ENCODE measurements at regions not wholly inside any gene's neighbourhood (a gene's known extent, or its start where the extent isn't known, plus 50 kb on each side); places are given as distances from the start of the nearest gene placed in this dataset.

- DNase-seq, result no peak
These were observed 339.0 kb downstream of the SNAPC1 start for GRCh38 chr14:62101189-62101588.

DNA sequence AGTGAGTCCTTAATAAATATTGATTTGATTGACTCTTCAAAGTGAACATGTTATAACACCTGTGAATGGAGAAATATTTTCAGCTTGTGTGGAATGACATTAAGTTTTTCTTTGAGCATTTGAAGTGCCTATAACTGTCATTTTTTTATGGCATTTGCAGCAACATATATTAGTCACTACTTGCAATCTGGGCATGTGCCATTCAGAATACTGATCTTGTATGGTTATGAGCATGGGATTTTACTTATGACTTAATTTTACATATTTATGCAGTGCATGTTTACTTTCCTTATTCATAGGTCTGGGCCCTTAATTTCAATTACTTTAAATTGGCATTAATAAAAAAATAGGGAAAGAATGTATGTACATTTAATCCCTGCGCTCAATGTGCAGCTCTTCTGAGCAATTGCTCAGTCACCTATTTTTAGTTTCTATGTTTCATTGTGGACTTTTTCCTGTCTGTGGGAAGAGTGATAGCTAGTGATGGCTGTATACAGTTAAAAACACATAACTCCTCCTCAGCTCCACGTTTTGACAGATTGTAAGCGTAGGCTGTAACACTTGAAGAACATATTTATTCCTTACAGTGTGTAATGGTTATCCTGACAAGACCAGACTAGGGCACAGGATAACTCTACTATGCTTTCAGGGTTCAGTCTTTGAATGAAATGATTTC is 339.6 kb downstream of the SNAPC1 start:
- no peak for DNase-seq

- DNase-seq, result no peak
These were observed 340.1 kb downstream of the SNAPC1 start for GRCh38 chr14:62102349-62102725.

GRCh38 chr14:62103464-62103863 is 341.2 kb downstream of the SNAPC1 start:
- DNase-seq, result no peak

GRCh38 chr14:62110941-62111340 is 348.7 kb downstream of the SNAPC1 start:
- no peak for DNase-seq

DNA sequence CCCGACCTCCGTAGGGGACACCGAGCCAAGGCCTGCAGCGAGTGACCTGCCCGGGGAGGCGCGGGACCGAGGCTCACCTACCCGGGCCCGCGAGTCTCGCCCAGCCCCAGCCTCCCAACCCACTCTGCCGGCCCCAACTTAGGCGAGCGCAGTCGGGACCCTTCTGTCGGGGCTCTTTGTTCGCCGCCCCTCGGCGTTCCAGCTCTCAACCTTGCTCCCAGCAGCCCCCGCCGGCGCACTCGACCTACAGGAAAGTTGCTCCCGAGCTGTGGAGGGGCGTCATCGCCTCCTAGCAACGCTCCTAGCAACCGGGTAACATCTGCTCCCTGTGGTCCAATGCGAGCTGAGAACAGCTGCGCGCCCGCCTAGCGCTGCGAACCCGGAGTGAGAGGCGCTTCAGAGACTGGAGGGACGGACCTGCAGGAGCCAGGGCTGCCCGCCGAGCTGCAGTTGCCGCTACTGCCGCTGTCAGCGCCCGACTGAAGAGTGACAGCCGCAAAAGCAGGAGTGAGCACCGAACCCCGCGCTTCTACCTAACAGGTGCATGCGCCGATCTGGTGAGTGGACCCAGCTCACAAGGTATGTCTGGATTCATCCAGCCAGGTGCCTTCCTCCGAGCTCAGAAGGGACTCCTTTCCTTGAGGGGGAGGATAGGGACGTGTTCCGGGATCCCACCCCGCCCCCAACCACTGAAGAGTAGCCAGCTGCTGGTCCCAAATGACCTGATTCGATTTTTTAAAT is 355.0 kb downstream of the SNAPC1 start:
- DNase-seq, result peak; percentile 91

DNA sequence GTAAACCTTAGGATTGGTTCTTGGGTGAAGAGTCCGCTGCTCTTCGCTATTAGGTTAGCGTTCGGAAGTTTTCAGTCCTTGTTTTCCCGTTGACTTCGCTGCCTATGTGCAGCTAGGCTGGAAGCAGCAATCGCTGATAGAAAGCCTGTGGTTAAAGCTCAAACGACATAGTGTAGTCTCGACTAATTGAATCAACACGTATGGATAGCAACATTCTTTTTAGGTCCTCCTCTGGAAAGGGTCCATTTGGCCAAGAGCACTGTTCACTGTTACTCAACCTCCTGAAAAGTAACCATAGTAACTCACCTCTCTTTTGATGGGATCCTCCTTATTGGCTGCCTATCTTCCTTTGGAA is 355.5 kb downstream of the SNAPC1 start:
- no peak for DNase-seq

- DNase-seq, result no peak
These were observed 356.2 kb downstream of the SNAPC1 start for GRCh38 chr14:62118461-62118860.

DNA sequence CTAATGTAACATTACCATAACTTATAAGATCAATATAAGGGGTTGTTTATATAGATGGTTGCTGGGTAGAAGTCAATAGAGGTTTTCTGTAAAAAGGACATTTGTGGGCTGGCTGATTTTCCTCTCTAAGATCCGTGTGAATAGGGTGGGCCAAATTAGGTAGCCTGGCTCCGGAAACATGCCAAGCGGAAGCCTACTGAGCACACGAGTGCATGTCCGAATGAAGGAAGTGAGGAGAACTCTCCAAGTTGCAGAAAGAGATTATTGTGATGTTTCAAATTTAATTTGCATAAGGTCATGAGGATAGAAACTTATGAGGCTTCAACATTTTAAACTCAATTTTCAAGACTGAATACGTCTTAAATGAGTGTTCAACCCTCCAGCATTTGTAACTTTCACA is 356.7 kb downstream of the SNAPC1 start:
- no peak for DNase-seq

DNA sequence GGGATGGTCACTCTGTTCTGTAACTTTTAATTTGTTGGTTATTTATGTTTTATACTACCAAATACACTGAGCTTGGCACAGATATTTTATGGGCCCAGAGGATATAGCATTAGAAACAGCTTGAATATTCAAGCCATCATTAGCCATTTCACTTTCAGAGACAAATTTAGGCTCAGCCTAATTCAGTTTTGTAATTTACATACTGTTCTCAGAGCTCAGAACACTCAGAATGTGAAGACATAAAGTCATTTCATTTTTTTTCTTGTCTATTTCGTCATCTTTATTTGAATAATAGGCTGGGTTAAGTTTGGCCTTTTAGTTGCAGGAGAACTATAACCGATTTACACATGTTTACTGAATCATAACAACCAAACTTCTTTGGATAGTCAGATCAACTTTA is 361.7 kb downstream of the SNAPC1 start:
- no peak for DNase-seq

- no peak for DNase-seq
These were observed 363.6 kb downstream of the SNAPC1 start for GRCh38 chr14:62125793-62126192.

DNA sequence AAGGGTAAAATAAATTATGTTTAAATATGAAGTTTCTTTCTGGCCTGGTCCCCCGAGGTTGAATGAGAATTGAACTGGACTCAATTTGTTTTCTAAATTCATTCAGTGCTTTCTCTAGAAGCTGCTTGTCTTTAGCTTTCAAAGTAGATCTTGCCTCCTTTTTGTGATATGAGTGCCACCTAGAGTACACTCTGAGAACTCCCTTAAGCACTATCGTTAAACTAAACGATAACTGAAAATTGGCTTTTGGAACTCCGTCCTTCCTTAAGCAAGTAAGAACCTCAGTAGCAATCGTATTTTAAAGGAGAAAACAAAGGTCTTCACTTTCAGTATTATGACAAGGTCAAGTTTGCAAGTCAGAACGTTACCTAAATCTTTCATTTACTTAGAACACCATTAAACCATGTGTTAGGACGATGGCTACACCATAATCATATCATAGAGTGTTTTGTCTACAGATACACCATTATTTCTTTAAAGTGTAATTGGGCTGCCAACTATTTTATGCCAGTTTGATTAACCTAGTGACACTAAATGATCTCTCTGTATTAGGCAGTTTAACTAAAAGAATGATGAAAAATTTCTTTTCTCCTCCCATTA is 364.8 kb downstream of the SNAPC1 start:
- peak; percentile 40 for DNase-seq

GRCh38 chr14:62130441-62130840 is 368.2 kb downstream of the SNAPC1 start:
- DNase-seq, result no peak

- DNase-seq, result no peak
These were observed 371.7 kb downstream of the SNAPC1 start for GRCh38 chr14:62133776-62134550.

DNA sequence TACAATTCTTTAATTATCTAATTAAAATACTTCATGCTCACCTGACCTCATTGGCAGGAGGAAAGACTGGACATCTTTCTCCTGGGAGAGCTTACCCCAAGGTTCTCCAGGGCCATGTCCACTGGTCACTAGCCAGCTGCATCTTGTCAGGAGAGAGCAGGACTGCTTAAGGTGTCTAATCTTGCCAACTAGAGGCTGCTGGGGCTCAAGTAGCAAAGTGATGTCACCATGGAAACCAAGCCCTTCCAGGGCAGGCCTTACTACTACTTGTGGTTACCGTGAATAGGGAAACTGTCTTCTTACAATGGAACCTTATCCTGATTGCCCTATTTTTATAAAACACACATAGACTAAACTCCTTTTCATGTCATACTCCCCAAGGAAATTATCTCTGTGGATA is 376.4 kb downstream of the SNAPC1 start:
- DNase-seq, result no peak

DNA sequence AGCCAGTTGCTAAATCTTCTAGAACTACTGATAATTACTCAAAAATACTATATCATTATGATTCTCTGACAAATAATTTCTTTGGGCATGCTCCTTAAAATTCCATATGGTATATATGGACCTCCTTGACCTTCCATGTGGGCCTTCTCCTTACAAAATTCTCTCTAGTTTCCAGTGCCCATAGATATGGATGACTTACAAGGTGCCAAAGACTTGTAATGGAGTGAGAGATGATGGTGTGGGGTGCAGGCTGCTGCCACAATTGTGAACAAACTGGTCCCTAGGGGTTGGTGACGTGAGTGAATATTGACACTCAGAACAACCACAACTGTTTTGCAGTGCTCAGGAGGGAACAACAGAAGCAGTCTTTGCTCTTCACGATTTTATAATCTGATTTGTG is 378.9 kb downstream of the SNAPC1 start:
- no peak for DNase-seq

DNA sequence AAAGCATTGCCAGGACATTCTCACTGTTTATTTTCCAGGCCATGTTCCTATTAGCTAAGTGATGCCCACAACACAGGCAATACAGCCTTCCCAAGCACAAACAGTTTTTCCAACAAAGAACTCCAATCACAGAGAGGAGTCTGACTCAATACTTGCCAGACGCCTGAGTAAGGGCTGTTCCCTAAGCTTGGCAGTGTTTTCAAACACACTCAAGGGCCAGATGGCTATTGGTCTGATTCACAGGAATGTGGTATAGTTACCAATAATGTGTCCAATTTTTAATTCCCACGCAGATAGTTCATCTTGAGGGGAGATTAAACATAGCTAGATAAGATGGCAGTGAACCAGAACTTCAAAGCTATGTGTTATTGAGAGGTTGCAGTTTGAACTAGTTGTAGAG is 381.0 kb downstream of the SNAPC1 start:
- no peak for DNase-seq

DNA sequence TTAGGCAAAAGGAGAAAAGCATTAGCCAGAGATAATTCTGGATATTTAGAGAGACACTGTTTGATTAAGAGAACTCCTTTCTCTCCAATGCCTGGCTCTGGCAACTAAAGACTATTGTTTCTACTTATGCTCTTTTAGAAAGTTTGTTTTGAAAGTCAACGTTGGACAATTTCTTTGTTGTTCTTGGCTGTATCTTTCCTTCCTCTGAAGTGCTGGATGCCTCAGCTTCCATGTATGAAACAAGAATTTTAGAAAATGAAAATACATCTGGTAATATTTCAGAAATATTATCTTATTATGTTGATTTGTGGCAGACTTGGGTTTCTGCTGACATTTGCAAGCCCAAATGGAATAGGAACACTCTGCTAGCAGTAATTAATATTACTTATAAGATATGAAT is 382.6 kb downstream of the SNAPC1 start:
- no peak for DNase-seq

- no peak for DNase-seq
These were observed 383.8 kb downstream of the SNAPC1 start for GRCh38 chr14:62146030-62146429.

- DNase-seq, result no peak
These were observed 393.8 kb downstream of the SNAPC1 start for GRCh38 chr14:62156052-62156451.

- DNase-seq, result no peak
These were observed 396.6 kb downstream of the SNAPC1 start for GRCh38 chr14:62158779-62159178.

DNA sequence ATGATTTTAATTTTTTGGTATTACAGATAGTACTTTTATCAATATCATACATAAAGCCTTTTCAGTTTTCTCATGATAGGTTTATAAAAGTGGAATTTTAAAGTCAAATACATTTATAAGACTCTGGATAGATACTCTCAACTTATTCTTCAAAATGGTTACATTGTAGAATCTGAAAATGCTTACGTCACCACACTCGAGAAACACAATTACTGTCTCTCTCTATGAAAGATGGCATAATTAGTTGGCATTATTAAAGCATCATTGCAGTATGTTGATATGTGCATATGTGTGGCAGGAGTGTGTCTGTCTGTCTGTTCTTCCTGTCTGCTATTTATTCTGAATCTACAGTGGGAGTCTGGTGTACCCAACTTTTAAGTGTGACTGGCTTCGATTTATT is 397.1 kb downstream of the SNAPC1 start:
- DNase-seq, result no peak

DNA sequence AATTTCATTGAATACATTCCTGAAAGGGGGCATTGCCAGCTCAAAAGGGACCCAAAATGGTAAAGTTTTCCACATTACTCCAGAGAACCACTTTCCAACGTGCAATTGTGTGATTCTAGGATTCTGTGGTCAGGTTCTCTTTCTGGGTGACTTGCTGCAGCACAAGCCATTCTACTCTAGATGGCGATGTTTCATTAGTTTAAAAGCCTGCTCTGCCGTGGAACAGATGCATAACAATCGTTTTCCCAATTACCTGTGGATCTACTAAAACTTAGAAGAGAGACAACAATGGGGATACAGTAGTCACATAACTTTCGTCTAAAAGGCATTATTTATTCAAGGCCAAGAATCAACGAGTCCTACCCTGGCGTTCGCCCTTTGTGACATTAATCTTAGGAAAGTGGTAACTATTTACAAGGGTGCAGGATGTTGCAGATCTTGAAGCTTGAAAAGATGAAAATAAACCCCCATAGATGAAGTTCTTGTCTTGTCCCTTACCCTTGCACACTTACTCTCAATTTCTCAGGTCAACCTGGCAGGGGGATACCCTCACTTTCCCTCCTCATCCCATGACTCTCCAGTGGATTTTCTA is 400.9 kb downstream of the SNAPC1 start:
- peak; percentile 72 for DNase-seq
